GM11168 (cell line): ENCODE measurements at regions not wholly inside any gene's neighbourhood (a gene's known extent, or its start where the extent isn't known, plus 50 kb on each side); places are given as distances from the start of the nearest gene placed in this dataset.

Experiments used
- in situ Hi-C: fragments of 300-500 bp; cut with MboI; formaldehyde crosslinking; loops from one replicate; pipeline ENCODE4 v1.12.0; 2022; ENCODE audit warnings: low sequenced_read_pairs; ENCODE audit not compliant: unreplicated experiment

DNA sequence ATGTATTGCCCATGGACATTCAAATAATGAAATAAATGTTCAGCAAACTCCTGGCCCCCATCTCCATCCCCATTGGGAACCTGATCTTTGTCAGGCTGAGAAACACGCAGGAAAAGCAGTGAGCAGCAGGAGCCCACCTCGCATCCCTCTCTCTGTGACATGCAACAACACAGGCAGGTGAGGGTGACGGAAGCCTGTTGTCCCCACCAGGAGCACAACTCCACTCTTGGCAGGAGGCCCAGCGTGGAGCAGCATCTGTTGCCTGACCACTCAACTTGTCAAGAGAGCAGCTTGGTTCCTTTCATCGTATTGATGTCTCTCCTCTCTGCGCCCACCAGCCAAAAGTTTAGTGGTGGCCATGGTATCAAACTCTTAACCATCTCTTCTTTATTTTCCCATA, 586.9 kb upstream of the ARID1B start:
- in situ Hi-C loops: no loop called here

DNA sequence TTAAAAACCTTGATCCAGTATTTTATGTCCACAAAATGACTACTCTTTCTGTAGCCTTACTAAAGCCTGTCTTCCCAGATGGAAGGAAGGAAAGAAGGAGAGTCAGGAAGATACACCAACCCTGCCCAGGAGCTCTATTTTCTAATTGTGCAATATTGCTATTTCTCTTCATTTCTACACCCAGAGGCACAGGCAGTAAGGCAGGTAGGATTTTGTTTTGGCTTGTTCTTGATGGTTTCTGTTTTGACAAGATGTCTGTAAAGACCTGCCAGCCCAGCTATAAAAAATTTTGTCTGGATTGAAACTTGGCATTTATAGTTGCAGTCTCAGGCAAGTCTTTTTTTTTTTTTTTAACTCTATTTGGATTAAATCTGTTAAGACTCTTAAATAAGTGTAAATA, 587.5 kb upstream of the ARID1B start:
- in situ Hi-C loops: no loop called here

DNA sequence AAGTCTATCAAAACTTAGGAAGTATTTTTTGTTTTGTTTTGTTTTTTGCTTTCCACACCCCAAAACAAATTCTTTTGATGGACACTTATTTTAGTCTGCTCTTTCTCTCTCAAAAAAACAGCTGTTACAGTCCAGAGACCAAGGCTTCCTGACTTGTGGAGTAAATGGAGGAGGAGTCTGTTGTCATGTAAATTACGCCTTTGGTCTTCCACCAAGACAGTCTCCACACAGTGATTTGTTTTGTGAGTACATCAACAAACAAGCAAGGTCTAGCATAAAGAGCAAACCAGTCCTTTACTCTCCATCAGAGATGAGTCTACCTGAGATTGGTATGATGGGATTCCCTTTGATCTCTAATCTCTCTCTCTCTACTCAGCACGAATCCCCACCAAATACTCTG, 588.0 kb upstream of the ARID1B start:
- in situ Hi-C loops: no loop called here

DNA sequence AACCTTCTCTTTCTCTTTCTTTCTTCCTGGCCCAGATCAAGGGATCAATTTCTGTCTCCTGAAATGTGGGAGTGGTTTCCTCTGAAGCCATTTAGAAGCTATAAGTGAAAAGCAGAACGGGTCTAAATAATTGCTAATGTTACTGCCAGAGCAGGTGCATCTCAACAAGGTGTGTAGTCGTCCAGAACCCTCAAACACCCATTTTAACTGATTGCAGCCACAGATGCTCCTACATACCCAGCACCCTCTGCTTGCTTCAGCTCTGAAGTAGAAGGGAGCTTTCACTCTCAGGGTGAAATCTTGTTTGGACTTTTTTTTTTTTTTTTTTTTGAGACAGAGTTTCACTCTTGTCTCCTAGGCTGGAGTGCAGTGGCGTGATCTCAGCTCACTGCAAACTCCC, 592.1 kb upstream of the ARID1B start:
- in situ Hi-C loops: no loop called here

DNA sequence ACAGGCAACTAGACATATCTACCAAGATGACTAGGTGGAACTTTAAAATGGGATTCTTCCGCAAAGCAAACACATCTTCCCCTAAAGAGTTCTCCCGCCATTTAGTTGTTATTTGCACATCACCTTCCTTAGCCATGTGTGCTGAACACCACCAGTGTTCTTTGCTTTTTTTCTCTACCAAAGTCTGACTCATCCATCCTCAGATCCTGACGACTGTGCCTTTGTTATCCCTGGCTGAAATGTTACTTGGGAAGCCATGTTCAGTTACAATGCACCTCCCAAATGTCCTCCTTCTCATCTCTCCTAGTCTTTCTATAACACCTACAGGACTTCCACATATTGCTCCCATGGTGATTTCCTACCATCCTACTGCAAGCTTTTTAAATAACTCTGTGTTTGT, 593.5 kb upstream of the ARID1B start:
- in situ Hi-C loops: no loop called here

DNA sequence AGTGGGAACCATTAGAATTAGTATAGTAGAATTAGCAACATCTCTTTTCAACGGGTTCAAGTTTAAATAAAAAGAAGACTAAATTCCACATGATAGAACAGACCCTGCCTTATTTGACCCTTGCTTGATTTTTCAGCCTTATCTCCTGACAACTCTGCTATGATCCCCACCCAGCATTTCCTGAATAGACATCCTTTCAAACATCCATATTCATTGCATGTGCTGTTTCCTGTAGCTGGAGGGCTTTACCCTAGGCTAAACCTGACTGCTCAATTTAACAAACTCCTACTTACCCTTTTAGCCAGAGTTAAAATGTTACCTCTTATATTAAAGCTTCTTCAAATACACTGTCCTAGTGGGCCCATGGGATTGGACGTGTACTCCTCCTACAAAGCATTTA, 594.8 kb upstream of the ARID1B start:
- in situ Hi-C loops: no loop called here

DNA sequence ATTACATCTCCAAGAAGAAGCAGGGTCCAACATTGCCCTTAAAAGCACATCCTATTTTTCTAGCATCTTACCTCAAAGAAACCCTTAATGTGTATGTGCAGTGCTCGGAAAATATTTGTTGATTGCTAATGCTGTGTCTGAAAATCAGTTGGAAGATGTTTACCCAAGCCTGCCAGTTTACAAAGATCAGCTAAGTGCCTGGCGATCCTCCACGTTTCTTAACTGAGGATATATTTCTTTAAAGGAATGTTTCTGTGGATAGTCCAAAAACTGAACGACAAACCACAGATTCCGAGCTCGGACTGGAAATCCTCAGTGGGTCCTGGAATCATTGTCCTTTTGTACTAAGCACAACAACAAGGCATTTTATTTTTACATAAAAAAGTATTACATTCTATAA, 595.7 kb upstream of the ARID1B start:
- in situ Hi-C loops: no loop called here

DNA sequence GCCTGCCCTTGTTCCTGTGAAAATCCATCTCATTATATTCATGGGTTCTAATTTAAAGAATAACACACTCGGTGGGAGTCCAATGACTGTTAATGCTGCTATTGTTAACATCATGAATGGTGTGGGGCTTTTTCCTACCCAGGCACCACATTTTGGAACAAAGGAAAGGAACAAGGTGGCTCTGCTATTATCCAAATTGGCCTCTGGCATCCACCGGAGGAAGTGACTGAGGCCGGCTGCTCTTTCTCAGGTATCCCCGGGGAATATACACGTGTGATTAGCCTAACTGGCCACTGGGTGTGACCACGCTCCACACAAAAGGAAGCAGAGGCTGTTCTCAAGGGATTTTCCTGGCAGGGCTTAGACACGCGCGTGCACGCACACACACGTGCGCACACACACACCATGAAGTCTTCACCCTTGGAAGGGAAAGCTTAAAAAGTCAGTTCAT, 601.2 kb upstream of the ARID1B start:
- in situ Hi-C loops: no loop called here

DNA sequence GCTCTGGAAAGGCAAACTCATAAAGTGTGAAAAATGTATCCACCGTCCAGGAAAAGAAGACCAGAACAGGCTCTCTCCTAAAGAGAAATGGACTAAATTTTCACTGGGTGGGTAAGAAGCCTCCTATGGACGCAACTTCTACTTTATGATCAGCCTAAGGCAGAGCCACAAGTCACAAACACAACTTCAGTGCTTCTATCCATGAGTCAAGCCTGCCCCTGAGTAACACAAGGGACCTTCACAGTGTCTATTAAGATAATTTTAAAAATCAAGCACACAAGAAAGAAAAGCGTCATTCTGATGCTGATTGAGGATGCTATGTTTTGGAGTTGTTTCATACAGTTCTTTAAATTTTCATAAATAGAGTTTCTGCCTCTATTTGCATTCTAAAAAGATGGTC, 601.7 kb upstream of the ARID1B start:
- in situ Hi-C loops: no loop called here

DNA sequence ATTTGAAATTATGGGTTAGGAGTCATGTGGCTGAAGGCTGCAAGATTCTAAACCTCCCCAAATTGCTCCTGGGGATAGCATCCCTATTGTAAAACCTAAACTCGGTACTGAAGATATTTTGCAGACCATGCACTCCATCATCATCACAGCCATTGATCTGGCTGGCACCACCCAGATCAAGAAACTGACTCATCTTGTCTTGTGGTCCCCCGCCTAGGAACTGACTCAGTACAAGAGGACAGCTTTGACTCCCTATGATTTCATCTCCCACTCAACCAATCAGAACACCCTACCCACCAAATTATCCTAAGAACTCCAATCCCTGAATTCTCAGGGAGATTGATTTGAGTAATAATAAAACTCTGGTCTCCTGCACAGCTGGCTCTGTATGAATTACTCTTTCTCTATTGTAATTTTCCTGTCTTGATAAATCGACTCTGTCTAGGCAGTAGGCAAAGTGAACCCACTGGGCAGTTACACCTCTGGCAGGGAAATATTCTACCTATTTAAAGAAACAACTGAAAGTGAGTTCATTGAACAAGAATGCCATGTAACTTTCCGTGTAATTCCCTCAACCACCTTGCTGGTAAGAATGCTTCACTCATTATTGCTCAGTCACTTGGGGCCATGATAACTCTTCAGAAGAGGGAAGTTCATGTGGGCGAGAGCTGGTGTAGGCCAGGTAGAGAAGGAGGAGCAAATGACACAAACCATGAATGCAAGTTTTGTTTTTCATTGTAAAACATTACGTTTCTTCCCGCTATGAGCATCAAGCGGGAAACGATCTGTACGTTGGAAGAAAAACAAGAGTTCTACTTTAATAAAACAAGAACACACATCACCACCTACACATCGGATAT, 602.9 kb upstream of the ARID1B start:
- in situ Hi-C loops: no loop called here

DNA sequence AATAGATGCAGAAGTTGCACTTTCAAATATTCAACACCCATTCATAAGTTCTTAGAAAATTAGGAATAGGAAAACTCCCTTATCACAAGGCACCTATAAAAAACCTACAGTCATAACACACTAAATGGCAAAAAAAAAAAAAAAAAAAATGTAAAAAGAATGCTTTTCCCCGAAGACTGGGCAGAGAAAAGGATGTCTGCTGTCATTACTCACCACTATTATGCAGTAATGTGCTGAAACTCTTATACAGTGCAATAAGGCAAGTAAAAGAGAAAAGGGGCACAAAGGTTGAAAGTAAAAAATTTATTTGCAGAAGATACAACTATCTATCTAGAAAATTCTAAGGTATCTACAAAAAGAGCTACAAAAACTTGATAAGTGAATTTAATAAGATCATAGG, 607.8 kb upstream of the ARID1B start:
- in situ Hi-C loops: no loop called here

DNA sequence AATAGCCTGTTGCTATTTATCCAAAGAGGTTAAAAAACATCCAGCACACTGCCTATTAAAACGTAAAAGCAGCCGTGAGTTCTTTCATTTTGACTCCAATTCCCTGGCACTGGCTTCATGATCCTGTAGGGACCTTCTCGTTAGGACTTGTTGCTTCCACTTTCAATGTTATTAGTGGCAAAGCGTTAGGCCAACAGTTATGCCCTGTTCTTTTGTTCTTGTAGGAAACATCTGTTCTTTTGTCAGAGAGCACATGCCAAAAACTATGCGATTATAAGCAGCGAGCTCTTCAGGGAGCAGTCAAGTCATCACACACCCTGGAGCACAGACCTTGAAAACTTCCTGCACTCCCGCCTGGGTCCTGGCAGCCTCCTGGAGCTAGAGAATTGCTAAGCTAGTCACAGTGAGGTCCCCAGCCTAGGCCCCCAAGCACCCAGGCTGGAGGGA, 609.5 kb upstream of the ARID1B start:
- in situ Hi-C loops: no loop called here

DNA sequence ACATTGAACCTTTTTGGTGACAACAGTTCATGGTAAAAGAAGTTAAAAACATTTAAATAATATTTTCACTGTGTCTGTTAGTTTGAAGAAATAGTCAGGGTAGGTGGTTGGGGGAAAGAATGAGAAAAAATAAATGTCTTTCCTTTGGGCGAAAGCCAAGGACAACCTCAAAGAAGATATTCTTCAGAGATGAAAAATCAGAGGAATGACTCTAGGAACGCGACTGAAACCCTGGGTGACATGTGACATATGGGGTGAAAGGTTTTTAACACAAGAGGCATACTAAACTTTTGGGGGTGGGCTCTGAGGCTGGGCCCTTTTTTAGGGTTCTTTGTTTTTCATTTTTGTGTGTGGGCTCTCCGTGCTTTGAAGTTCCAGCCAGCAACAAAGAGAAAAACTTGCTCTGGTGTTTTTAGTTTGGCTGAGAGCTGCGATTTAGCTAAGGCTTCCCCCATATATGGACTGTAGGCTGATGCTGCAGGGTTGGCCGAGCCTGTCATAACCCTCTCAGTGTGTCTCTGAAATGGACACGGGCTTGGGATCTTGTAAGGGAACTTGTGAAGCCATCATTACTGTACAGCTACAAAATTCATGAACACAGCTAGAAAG, 610.1 kb upstream of the ARID1B start:
- in situ Hi-C loops: no loop called here

DNA sequence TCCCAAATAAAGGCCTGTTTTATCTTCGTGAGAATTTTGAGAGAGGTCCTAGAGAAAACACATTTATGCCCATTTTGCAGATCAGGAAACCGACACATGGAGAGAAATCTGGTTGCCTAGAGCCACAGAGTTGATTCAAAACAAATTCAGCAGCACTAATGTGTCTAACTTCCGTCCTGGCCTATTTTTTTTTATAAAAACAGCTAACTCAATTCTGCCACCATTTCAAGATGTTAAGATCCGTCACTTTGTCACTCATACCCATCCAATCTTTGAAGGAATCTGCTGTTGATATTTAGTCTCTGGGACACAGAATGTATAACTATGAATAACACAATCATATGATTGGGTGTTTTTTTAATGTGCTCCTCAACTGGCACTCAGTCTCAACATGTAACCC, 611.1 kb upstream of the ARID1B start:
- in situ Hi-C loops: no loop called here

DNA sequence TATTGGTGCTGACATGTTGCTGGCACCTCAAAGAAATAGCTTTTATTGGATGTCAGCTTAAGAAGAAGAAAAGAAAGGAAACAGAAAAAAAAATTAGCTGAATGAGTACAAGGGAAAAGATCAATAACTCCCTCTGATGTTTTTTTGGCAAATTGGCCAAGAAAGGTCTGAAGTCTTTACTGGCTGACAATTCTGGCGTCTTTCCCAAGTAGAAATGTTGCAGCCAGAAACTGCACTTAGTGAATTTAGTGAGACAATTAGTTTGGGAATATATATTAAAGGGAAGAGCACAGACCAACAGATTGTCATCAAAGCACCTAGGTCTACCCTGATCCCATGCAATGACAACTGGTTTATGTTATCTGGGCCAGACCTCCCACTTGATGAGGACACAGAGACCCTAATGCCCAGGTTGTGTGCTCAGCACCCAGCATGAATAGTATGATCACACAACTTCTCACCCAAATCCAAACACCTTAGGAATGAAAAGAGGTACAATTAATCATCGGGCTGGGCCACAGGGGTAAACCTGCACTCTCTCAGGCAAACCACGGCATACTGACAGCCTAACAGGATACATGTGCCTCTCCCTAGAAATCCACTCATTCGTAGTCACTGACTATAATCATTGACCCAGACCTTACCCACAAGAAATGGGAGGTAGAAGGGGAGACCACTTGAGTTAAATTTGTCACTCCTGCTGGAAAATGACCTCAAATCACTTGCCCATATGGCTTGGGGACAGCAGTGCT, 612.3 kb upstream of the ARID1B start:
- in situ Hi-C loops: no loop called here

DNA sequence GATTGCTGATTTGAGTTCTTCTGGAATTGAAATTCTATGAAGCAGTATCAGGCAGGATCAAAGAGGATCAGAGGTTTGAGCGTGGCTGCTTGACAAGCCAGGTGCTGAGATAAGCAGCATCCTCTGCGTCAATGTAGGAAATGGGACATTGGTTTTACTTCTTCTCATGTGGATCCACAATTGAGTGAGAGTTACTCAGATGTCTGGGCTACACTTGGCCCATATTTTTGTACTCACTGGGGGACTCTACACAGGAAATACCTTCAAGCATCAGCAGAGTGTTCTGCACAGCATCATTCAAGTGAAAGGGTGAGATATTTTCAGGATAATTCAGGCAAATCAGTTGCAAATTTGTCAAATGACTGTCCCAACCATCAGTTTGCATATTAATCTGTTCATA, 613.9 kb upstream of the ARID1B start:
- in situ Hi-C loops: no loop called here

DNA sequence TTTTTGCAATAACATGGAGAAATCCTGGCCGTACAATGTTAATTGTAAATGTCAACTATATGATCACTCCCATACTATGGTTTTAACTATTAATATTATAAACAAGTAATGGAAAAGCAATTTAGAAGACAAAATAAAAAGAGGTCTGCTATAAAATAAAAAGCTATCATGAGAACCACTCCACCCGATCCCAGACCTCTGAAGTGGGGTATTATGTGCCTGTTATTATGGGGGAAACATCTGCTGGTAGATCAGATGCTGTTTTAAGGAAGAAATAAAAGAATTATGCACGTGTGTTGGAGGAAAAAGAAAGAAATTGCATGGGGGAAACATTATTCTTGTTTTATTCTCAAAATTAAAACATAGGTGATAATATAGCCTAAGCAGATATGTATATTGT, 615.7 kb upstream of the ARID1B start:
- in situ Hi-C loops: no loop called here

DNA sequence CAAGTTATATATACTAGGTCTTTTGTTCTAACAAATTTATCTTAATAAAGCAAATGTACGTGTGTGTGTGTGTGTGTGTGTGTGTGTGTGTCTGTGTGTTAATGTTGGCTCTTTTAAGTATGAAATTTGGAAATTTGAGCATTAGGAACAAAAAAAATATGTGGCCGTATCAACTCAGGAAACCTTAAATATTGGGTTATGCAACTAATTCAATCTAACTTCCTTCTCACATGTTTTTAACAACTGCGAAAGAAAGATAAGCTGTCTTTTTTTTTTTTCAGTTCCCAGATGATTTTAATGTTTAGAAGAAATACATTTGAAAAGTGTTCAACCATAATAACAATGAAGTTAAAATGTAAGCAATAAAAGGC, 616.4 kb upstream of the ARID1B start:
- in situ Hi-C loops: no loop called here

DNA sequence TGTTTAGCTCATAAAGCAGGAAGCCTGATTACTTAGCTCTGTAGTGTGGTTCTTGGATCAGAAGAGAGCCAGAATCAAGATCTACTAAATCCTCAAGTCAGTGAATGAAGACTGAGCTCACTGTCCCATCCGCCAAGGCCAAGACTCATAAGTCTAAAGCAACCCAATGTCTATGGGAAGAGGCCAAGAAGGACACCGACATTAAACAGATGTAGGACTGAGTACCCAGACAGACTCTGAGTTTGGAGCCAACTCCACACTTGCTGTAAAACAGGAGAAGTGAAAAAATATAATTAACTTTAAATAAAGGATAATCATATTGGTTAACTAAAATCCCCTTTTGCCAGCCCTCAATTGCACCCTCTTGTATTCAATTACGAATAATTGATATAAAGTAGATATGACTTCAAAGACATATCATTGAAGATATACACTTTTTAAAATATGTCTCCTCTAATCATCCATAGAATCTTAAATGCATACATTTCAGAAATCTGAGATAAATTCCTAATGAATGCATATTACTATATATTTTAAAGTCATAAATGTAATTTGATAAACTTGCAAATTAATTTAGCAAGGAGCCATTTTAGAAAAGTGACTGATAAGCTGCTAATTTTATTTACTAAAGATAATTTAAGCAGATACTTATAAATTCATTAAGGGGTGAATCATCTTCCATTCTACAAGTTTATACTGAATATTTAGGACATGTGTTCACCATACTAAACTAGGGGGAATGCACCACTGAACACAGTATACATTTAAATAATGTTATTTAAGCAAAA, 617.0 kb upstream of the ARID1B start:
- in situ Hi-C loops: no loop called here

DNA sequence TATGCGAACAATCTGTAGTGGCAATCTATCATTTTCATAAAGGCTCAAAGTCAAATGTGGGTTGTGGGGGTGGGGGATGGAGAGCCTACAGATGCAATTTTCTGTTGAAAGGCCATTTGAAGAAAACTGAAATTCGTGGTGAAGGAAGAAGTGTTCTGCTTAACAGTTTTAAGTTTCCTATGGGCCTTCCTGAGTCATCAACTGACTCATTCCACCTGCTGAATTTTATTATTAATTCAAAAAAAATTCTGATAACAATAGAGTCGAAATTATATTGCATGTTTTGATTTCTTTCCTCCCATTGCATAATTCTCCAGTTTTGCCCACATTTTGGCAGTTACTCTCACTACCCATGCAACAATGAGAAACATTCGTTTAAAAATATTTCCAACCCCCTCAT, 622.3 kb upstream of the ARID1B start:
- in situ Hi-C loops: no loop called here

DNA sequence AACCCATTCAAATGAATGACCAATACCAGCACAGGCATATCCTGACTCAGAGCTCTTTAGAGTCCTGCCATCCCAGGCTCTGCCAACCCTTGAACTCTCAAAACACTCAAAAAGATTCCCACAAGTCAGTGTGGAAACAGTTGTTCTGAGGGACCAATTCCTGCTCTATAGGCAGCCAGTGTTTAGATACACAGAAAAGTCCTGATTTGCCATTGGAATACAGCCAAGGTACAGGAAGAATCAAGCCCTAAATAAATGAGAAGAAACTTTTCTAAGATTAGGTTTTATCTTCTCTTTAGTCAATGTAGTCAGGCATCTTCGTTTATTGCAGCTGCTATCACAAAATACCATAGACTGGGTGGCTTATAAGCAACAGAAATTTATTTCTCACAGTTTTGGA, 626.8 kb upstream of the ARID1B start:
- in situ Hi-C loops: no loop called here
